ENCODE measurements at regions not wholly inside any gene's neighbourhood (a gene's known extent, or its start where the extent isn't known, plus 50 kb on each side); places are given as distances from the start of the nearest gene placed in this dataset.

GRCh38 chr14:34243401-34243800 lies 218.6 kb downstream of the SPTSSA start:
- CTCF ChIA-PET = no interaction called here
- no peak overlapping the region for H3K27ac Mint-ChIP-seq
- H3K4me3 Mint-ChIP-seq = no peak overlapping the region
- peaks cover 7% of the 10 kb centered on the region for H3K9me3 Mint-ChIP-seq
- H3K4me1 Mint-ChIP-seq = peaks cover 9% of the 10 kb centered on the region
- POLR2A ChIA-PET = no interaction called here
- TF ChIP-seq ZNF416 (CRISPR knock-in tag; IDR thresholded peaks at IDR 0.05) = no peak
- TF ChIP-seq NR3C1 (CRISPR knock-in tag; conservative IDR thresholded peaks at IDR 0.05; ENCODE audit: low read depth) = no peak
- no peak for TF ChIP-seq USF2 (CRISPR knock-in tag; IDR thresholded peaks at IDR 0.05)
- no peak for TF ChIP-seq TEAD1 (CRISPR knock-in tag; IDR thresholded peaks at IDR 0.05)
- TF ChIP-seq MXD4 (CRISPR knock-in tag; IDR thresholded peaks at IDR 0.05; ENCODE audit: borderline replicate concordance) = no peak
- no peak for TF ChIP-seq AR (CRISPR knock-in tag; IDR thresholded peaks at IDR 0.05)
- no peak for TF ChIP-seq NR1H2 (CRISPR knock-in tag; IDR thresholded peaks at IDR 0.05)
- TF ChIP-seq, protein P1, sequence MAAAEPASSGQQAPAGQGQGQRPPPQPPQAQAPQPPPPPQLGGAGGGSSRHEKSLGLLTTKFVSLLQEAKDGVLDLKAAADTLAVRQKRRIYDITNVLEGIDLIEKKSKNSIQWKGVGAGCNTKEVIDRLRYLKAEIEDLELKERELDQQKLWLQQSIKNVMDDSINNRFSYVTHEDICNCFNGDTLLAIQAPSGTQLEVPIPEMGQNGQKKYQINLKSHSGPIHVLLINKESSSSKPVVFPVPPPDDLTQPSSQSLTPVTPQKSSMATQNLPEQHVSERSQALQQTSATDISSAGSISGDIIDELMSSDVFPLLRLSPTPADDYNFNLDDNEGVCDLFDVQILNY (CRISPR knock-in tag; IDR thresholded peaks at IDR 0.05) = no peak
- TF ChIP-seq GABPB1 (CRISPR knock-in tag; IDR thresholded peaks at IDR 0.05) = no peak
- no peak for TF ChIP-seq GRHL2 (CRISPR knock-in tag; IDR thresholded peaks at IDR 0.05; ENCODE audit: insufficient replicate concordance, severe bottlenecking)
- no peak for TF ChIP-seq NFATC4 (CRISPR knock-in tag; IDR thresholded peaks at IDR 0.05)
- TF ChIP-seq TCF7 (CRISPR knock-in tag; IDR thresholded peaks at IDR 0.05; ENCODE audit: low read depth) = no peak
- TF ChIP-seq FOXP4 (CRISPR knock-in tag; IDR thresholded peaks at IDR 0.05) = no peak
- no peak for TF ChIP-seq PRRX2 (CRISPR knock-in tag; IDR thresholded peaks at IDR 0.05)
- TF ChIP-seq ARID4B (CRISPR knock-in tag; IDR thresholded peaks at IDR 0.05; ENCODE audit: borderline replicate concordance) = no peak
- TF ChIP-seq ZNF532 (CRISPR knock-in tag; IDR thresholded peaks at IDR 0.05; ENCODE audit: borderline replicate concordance) = no peak
- no peak for TF ChIP-seq ZNF263 (CRISPR knock-in tag; IDR thresholded peaks at IDR 0.05; ENCODE audit: low read depth)
- TF ChIP-seq KAT7 (CRISPR knock-in tag; IDR thresholded peaks at IDR 0.05; ENCODE audit: borderline replicate concordance) = no peak
- H3K27me3 Mint-ChIP-seq (ENCODE audit: low read depth) = no peaks in the 10 kb centered on the region; the same call in 1 of the 2 replicates
- DNase-seq (ENCODE audit: low spot score) (no peak), ATAC-seq (no peak)
- H3K36me3 Mint-ChIP-seq = no peaks in the 10 kb centered on the region
